ENCODE measurements at regions not wholly inside any gene's neighbourhood (a gene's known extent, or its start where the extent isn't known, plus 50 kb on each side); places are given as distances from the start of the nearest gene placed in this dataset.
"Not testable (repeated sequence)": the region's sequence is repeated elsewhere in the genome, so short reads cannot be mapped to it uniquely, and the experiment has no call there.

DNA sequence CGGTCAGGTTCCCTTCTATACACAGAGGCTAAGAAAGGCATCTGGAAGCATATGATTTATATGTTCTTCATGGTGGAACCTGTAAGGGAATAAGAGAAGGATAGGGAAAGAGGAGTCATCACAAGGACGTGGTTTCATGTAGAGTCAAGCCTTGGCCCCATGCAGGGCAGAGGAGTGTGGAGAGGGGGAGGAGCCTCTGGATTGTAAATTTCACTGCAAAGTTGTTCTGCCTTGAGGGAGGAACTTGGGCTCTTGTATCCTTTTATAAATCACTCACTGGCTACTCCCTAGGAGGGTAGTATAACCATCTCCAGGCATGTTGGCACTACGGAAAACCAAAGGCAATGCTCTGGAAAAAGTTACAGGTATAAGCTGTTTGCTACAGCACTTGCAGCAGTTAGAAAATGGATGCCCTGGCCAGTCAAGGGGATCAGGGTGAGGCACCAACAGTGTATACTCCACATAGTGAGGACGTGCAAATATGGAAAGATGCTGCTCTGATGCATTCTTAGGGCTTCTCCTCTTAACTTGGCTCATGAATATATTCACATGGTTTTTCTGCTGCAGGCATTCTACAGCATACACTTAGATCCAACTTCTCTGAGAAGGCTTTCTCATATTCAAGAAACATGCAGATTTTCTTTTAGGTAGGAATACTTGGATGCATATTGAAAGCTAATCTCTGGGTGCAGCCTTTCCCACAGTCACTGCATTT is 60.3 kb upstream of the ZNF81 start:
- Mint-ChIP-seq H3K27ac (no peak overlapping the region), H3K36me3 (no peaks in the 10 kb centered on the region), H3K9me3 (no peaks in the 10 kb centered on the region)
- DNase-seq (ENCODE audit: low spot score in 2 of 2) = no peak
- no peak for ATAC-seq

DNA sequence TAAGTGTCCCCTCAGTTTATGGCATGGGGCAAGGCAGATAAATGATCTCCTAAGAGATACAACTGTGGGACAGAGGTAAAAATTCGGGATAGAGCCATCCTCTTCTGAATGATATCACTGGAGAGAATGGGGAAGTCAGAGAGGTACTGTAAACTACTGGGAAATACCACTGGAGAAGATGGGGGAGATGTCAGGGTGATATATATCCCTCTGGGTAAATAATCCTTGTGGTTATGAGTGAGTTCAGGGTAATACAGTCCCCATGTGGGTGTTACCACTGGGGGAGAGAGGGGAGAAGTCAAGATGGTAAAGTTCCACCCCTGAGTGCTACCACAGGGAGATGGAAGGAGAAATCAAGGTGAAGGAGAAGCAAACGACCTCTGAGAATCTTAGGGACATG is 63.9 kb upstream of the ZNF81 start:
- H3K27ac Mint-ChIP-seq = no peak overlapping the region
- peaks cover 0 to 5% of the 10 kb centered on the region in 2 donors for H3K9me3 Mint-ChIP-seq
- peaks cover 0 to 7% of the 10 kb centered on the region in 2 donors for H3K36me3 Mint-ChIP-seq
- ATAC-seq (no peak), DNase-seq (ENCODE audit: low spot score in 2 of 2) (no peak)

DNA sequence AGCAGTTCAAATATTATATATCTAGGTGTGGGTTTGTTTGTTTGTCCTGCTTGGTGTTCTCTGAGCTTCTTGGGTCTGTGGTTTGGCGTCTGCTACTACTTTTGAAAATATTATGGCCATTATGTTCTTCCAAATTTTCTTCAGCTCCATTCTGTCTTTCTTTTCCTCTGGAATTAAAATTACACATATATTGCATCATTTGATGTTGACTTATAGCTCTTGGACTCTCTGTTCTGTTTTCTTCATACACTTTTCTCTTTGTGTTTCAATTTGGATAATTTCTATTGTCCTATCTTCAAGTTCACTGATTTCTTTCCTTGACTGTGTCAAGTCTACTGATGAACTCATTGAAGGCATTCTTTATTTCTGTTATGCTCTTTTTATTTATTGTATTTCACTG is 65.2 kb upstream of the ZNF81 start:
- peaks cover 0 to 7% of the 10 kb centered on the region in 2 donors for H3K36me3 Mint-ChIP-seq
- H3K9me3 Mint-ChIP-seq = peaks cover 0 to 5% of the 10 kb centered on the region in 2 donors
- H3K27ac Mint-ChIP-seq = no peak overlapping the region
- ATAC-seq (no peak), DNase-seq (ENCODE audit: low spot score in 2 of 2) (no peak)

DNA sequence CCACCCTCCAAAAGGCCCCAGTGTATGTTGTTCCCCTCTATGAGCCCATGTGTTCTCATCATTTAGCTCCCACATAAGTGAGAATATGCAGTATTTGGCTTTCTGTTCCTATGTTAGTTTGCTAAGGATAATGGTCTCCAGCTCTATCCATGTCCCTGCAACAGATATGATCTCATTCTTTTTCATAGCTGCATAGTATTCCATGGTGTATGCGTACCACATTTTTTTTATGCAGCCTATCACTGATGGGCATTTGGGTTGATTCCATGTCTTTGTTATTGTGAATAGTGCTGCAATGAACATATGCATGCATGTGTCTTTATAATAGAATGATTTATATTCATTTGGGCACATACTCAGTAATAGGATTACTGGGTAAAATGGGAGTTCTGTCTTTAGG is 73.9 kb upstream of the ZNF81 start:
- not testable (repeated sequence) for H3K36me3 Mint-ChIP-seq; ATAC-seq; H3K9me3 Mint-ChIP-seq; H3K27ac Mint-ChIP-seq; DNase-seq (ENCODE audit: low spot score in 2 of 2)

DNA sequence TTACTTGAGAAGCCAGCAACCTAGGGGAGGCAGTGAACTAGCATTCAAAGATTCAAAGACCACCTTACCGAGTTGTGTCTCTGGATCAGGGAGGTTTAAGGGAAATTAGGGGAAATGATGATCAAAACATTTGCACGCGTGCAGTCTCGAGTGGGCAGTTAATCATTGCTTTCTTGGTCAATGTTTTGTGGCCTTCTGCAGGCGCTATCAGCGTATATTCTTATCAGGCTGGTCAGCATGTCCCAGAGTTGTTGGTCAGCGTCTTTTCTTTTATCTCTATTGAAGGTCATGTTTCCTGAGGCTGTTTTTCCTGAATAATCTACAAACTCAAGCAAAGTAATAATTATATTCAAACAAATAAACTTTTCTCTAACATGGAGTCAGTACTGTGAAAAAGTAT is 84.0 kb upstream of the ZNF81 start:
- no peaks in the 10 kb centered on the region for H3K36me3 Mint-ChIP-seq
- DNase-seq (ENCODE audit: low spot score in 2 of 2) (no peak), ATAC-seq (no peak)
- no peaks in the 10 kb centered on the region for H3K9me3 Mint-ChIP-seq
- no peak overlapping the region for H3K27ac Mint-ChIP-seq

DNA sequence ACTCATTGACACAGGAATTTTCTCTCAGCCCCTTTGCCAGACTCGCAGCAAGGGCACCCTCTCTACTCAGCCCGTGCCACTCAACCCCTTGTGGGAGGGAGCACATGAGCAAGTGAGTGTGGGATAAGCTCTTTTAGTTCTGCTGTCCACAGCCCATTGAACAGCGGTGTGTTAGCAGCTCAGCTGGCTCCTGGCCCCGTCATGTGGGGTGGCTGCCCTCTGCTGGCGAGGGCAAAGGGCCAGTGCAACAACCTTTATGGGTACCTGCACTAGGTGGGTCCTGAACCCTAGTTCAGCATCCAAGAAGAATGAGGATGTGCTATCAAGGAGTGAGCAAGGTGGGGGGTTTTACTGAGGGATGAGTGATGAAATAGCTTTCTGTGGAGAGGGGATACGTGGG is 85.0 kb upstream of the ZNF81 start:
- Mint-ChIP-seq H3K9me3 (no peaks in the 10 kb centered on the region), H3K36me3 (no peaks in the 10 kb centered on the region), H3K27ac (no peak overlapping the region)
- ATAC-seq (peak in 1 of 2 donors; percentile 55), DNase-seq (ENCODE audit: low spot score in 2 of 2) (peak in 1 of 2 donors; percentile 19)

DNA sequence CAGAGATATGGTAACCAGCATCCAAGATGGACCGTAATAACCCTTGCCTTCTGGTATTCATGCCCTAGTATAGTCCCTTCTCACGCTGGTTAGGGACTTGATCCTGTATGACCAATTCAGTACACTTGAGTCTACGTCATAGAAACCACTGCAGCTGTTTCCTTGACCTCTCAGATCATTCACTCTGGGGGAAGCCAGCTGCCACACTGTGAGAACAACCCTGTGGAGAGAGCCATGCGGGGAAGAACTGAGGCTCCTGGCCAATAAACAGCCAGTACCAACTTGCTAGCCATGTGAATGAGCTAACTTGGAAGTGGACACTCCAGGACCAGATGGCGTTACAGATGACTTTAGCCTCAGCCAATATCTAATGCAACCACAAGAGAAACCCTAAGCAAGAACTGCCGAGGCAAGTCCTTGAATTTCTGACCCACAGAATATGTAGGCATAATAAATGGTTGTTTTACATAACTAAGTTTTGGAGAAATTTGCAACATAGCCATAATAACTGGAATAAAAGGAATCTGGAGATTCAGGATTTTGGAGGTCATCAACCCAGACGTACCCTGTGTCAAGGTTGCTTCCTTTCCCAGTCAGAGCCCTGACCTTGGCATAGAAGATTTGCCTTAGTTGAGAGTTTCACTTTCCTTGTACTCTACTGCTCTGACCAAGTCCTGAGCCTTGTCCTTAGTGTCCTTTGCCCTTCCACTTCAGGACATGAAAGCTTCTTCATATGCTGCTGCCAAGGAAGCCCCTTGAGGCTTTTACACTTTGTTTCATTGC is 87.3 kb upstream of the ZNF81 start:
- ATAC-seq (no peak), DNase-seq (ENCODE audit: low spot score in 2 of 2) (no peak)
- Mint-ChIP-seq H3K36me3 (no peaks in the 10 kb centered on the region), H3K9me3 (no peaks in the 10 kb centered on the region), H3K27ac (no peak overlapping the region)

DNA sequence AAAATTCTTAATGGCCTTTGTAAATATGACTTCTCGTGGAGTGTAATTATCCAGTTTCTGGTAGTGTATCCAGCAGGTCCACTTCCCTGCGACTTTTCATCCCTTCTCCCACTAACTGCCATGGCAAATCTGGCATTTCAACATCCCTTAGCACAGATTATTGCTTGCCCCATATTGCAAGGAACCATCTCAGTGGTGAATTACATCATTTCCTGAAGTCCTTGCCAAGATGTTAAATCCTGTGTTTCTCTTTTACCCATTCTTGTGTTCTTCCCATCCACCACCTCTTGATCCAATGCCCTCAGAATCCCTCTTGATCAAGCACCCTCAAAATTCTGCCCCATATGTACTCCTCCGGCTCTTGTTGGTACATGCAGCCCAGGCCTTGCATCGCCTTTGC is 88.1 kb upstream of the ZNF81 start:
- Mint-ChIP-seq H3K36me3 (no peaks in the 10 kb centered on the region), H3K9me3 (no peaks in the 10 kb centered on the region), H3K27ac (no peak overlapping the region)
- DNase-seq (ENCODE audit: low spot score in 2 of 2) (no peak), ATAC-seq (no peak)

DNA sequence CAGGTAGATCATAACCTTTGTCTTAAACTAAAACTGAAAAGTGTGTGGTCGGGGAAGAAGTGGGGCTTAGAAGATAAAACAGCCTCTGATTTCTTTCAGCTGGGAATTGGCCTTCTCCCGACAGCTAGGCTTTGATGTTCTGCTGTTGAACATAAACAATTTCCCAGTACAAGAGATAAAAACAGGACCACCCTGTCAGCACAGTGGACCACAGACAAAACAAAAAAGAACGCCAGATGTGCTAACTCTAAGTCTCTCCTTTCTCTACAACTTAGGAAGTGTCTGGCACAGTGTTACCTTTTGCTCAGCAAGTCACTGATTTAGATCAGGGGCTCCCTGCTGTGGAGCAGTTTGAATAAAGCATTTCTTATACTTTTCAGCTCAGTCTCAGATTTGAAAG is 87.5 kb upstream of the UXT start:
- DNase-seq (ENCODE audit: low spot score in 2 of 2) (no peak), ATAC-seq (no peak)
- Mint-ChIP-seq H3K27ac (no peak overlapping the region), H3K9me3 (no peaks in the 10 kb centered on the region), H3K36me3 (no peaks in the 10 kb centered on the region)

DNA sequence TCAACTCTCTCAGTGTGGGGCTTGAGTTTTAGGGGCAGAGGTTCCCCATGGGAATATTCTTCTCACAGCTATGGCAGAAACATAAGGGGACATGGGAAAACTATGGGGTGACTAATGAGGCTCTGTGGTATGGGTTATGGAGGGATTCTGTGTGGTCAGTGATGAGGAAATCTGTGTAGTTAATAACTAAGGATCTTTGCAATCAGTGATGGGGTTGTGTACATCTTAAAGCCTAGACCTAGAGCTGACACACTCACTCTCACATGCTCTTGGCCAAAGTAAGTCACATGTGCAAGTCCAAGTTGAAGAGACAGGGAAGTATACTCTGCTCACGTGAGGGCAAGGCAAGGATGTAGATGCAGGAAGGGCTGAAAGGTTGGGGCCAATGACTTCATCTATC is 86.4 kb upstream of the UXT start:
- no peak for DNase-seq (ENCODE audit: low spot score in 2 of 2)
- no peak for ATAC-seq
- no peak overlapping the region for H3K27ac Mint-ChIP-seq
- H3K36me3 Mint-ChIP-seq = no peaks in the 10 kb centered on the region
- H3K9me3 Mint-ChIP-seq = no peaks in the 10 kb centered on the region

DNA sequence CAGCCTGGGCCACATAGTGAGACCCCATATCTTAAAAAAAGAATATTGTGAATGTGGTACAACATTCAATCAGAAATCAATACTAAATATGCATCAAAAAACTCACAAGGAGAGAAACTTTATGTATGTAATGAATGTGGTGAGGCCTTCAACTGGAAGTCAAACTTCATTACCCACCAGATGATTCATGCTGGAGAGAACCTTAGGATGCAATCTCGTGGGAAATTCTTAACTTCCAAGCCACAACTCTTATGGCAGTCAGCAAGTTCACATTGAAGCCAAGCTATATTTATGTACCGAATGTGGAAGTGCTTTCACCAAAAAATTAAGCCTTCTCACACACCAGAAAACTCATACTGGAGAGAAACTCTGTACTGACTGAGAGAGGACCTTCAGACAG is 84.5 kb upstream of the UXT start:
- ATAC-seq (no peak), DNase-seq (ENCODE audit: low spot score in 2 of 2) (no peak)
- Mint-ChIP-seq H3K36me3 (no peaks in the 10 kb centered on the region), H3K9me3 (no peaks in the 10 kb centered on the region), H3K27ac (no peak overlapping the region)

DNA sequence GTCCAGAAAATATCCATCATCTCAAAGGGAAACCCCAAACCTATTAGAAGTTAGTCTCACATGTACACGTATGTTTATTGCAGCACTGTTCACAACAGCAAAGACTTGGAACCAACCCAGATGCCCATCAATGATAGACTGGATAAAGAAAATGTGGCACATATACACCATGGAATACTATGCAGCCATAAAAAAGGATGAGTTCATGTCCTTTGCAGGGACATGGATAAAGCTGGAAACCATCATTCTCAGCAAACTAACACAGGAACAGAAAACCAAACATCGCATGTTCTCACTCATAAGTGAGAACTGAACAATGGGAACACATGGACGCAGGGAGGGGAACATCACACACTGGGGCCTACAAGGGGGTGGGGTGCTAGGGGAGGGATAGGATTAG is 79.9 kb upstream of the UXT start:
- H3K27ac Mint-ChIP-seq, ATAC-seq, H3K9me3 Mint-ChIP-seq: not testable (repeated sequence)

DNA sequence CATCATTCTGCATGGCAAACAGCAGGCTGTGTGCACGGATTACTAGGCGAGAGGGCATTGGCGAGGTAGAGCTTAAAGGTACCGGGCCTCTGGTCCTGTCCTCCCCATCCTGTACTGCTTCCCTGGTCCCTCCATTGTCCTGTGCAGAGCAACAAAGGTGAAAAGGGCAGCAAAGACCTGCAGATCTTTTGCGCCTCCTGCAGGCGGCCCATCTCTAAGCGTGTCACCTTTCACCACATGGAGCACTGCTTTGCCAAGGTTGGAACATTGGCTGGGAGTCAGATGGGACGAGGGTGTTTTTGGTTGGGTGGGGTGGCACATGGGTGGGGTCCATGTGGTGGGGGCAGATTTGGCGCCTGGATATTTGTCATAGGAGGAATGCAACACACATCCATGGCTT is 64.7 kb upstream of the UXT start:
- peak in 1 of 2 donors; percentile 22 for DNase-seq (ENCODE audit: low spot score in 2 of 2)
- Mint-ChIP-seq H3K36me3 (no peaks in the 10 kb centered on the region), H3K27ac (no peak overlapping the region), H3K9me3 (no peaks in the 10 kb centered on the region)
- peak in 1 of 2 donors; percentile 63 for ATAC-seq

More for the DNA sequence above, 79.9 kb upstream of the UXT start:
- H3K36me3 Mint-ChIP-seq; DNase-seq (ENCODE audit: low spot score in 2 of 2): not testable (repeated sequence)

DNA sequence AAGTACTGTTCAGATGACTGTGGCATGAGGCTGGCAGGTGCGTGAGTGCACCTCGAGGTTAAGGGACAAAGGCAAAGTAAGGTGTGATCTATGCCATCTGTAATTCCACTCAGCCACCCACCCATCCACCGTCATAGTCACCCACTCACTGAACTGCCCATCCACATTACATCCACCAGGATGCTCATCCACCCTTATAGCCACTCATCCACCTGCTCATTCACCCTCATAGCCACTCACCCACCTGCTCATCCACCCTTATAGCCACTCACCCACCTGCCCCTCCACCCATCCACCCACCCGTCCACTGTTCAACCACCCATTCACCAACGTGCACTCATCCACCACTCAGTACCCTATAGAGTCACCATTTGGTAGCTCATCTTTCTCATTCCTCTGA is 64.1 kb upstream of the UXT start:
- Mint-ChIP-seq H3K27ac (no peak overlapping the region), H3K36me3 (no peaks in the 10 kb centered on the region), H3K9me3 (no peaks in the 10 kb centered on the region)
- no peak for ATAC-seq
- DNase-seq (ENCODE audit: low spot score in 2 of 2) = no peak

DNA sequence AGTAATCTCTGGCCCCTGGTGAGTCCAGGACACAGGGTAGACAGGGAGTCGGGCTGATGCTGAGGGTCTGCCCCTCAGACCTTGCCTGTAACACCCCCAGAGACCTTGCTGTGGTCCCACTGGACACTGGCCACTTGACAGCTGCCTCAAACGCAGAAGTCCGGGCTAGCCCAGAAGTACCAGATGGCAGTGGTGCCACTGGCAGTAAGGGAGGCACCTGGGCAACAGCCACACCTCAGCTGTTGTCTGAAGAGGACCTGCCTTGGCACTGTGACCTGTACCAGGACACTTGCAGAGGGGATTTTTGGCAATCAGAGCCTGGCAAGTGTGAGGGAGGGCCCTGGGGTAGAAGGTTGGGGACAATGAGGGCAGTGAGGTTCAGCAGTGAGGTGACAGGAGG is 63.3 kb upstream of the UXT start:
- DNase-seq (ENCODE audit: low spot score in 2 of 2) (no peak), ATAC-seq (no peak)
- Mint-ChIP-seq H3K27ac (no peak overlapping the region), H3K9me3 (no peaks in the 10 kb centered on the region), H3K36me3 (no peaks in the 10 kb centered on the region)

DNA sequence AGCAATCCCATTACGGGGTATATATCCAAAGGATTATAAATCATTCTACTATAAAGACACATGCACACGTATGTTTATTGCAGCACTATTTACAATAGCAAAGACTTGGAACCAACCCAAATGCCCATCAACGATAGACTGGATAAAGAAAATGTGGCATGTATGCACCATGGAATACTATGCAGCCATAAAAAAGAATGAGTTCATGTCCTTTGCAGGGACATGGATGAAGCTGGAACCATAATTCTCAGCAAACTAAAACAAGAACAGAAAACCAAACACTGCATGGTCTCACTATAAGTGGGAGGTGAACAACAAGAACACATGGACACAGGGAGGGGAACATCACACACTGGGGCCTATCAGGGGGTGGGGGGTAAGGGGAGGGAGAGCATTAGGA is 56.1 kb upstream of the UXT start:
- not testable (repeated sequence) for H3K27ac Mint-ChIP-seq; ATAC-seq; H3K36me3 Mint-ChIP-seq; H3K9me3 Mint-ChIP-seq; DNase-seq (ENCODE audit: low spot score in 2 of 2)

DNA sequence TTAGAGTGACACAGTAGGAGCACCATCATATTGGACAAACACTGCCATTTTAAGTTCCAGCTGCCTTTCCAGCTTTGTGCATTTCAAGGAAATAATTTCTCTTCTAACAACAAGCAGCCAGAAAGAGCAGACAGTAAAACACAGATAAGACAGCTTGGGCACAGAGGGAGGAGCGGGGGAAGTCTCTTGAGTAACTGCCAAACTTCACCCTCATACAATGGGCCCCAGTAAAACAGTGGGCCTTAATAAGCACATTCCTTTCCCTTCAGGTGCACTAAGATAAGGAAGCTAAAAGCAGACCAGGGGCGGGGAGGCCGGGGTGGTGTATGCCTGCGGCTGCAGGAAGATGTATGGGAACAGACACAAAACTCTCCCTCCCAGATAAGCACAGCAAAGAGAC is 53.7 kb upstream of the UXT start:
- DNase-seq (ENCODE audit: low spot score in 2 of 2); H3K36me3 Mint-ChIP-seq; H3K9me3 Mint-ChIP-seq; H3K27ac Mint-ChIP-seq; ATAC-seq: not testable (repeated sequence)

DNA sequence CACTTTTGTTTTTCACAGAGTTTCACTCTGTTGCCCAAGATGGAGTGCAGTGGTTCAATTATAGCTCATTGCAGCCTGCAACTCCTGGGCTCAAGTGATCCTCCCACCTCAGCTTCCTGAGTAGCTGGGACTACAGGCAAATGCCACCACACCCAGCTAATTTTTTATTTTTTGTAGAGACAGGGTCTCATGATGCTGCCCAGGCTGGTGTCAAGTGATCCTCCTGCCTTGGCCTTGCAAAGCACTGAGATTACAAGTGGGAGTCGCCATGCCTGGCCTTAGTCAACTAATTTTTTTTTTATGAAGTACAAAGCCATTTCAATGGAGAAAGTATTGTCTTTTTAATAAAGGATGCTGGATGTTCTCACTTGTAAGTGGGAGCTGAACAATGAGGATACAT is 51.3 kb upstream of the UXT start:
- Mint-ChIP-seq H3K9me3 (no peaks in the 10 kb centered on the region), H3K36me3 (no peaks in the 10 kb centered on the region), H3K27ac (no peak overlapping the region)
- DNase-seq (ENCODE audit: low spot score in 2 of 2) (no peak), ATAC-seq (no peak)
